HG03135 (cell line): ENCODE measurements at regions not wholly inside any gene's neighbourhood (a gene's known extent, or its start where the extent isn't known, plus 50 kb on each side); places are given as distances from the start of the nearest gene placed in this dataset.
"Not testable (repeated sequence)": the region's sequence is repeated elsewhere in the genome, so short reads cannot be mapped to it uniquely, and the experiment has no call there.

Source experiments
- ATAC-seq: cut with Tn5 transposase; IDR thresholded peaks from one replicate; pipeline ENCODE4 v1.9.1; 2021; ENCODE audit warnings: mild to moderate bottlenecking, moderate library complexity; ENCODE audit not compliant: unreplicated experiment

- no peak for ATAC-seq
These were observed 68.7 kb upstream of the PRR23C start for GRCh38 chr3:139113231-139113992.

DNA sequence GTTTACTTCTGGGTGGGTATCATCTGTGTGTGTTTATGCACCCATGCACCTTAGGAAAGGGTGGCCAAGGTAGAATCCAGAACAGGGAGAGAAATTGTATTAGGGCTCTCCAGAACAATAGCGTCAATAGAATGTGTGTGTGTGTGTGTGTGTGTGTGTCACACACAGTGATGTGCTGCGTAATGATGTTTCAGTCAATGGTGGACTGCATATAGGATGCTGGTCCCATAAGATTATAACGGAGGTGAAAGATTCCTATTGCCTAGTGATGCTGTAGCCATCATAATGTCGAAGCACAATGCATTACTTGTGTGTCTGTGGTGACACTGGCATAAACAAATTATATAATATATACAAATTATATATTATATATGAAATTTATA, 69.3 kb upstream of the PRR23C start:
- ATAC-seq, result no peak

DNA sequence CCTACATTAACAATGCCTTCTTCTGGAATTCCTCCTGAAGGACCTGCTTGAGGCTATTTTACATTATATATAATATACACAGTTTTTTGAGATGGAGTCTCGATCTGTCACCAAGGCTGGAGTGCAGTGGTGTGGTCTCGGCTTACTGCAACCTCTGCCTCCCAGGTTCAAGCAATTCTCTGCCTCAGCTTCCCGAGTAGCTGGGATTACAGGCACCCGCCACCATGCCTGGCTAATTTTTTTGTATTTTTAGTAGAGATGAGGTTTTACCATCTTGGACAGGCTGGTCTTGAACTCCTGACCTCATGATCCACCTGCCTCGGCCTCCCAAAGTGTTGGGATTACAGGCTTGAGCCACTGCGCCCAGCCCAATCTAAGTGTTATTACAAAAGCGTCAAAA, 71.9 kb upstream of the PRR23C start:
- not testable (repeated sequence) for ATAC-seq

DNA sequence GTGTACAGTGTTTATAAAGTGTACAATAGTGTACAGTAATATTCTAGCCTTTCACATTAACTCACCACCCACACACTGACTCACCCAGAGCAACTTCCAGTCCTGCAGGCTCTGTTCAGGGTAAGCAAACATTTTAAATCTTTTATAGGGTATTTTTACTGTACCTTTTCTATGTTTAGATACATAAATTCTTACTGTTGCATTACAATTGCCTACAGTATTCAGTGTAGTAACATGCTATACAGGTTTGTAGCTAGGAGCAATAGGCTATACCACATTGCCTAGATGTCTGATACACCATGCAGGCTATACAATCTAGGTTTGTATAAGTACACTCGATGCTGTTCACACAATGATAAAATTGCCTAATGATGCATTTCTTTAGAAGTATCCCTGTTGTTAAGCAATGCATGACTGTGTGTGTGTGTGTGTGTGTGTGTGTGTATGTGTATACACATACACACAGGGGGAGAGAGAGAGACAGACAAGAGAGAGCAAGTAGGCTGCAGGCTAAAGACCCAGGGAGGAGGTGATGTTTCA, 72.5 kb upstream of the PRR23C start:
- ATAC-seq, result no peak

DNA sequence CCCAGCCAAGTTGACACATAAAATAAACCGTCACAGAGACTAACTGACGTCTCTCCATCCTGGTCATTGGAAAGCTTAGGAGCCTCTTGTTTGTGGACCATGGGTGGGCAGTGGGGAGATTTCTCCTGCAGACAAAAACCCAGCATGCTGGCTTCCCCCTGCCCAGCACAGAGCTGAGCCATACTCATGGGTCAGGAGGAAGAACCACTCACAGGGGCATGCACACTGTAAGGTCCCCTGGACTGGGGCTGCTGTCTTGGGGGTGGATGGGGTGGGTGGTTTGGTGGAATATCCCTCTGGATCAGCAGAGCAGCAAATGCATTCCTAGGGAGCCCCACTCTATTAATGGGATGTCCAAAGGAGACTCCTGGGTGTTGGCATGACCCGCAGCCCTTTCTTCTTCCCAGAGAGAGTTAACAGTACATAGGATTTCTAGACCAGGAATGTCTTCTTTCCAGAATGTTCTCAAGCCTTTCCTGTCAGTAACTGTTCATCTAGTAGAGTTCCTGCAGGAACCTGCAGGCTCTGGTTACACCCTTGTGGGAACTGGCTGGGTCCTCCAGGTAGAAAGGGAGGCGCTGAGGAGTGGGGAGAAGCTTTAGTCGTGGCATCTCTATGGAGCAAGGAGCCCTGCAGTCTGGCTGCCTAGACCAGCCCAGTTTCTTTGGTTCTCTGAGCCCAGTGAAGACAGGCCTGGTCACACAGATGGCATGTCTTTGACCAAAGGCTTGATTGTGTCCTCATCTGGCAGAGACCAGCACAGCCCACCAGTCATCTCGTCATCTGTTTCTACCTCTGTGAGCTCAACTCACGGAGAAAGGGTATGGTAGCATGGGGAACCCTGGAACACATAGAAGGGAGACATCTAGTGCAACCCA, 73.4 kb upstream of the PRR23C start:
- no peak for ATAC-seq

- no peak for ATAC-seq
These were observed 74.1 kb upstream of the PRR23C start for GRCh38 chr3:139118835-139119234.

DNA sequence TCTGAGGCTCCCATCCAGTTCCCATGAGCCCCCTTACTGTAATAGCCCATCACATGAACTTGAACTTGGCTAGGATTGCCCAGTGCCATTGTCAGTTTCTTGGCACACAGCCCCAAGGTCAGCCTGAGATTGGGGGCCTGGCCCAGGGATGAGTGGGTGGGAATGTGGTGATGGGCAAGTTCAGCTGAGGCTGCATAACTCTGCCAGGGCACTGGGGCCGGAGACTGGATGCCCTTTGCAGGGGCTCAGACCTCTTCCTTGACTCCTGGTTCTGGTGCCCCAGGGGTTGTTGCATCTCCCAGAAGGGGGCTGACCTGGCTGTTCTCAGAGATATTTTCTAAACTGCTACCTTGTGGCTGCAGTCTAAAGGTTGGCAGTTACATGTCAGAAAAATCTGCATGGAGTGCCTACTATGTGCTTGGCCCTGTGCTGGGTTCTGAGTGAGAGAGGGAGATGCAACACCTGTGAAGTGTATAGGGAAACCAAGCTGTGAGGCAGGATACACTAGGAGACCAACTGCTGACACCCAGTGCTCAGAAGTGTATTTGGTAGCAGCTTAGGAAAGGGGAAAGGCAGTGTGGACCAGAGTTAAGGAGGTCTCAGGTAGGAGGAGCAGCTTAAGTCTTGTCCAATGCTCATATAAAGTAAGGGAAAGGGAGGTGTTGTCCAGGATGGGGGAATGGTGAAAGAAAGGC, 74.8 kb upstream of the PRR23C start:
- no peak for ATAC-seq

- no peak for ATAC-seq
These were observed 75.7 kb upstream of the PRR23C start for GRCh38 chr3:139120086-139121056.

DNA sequence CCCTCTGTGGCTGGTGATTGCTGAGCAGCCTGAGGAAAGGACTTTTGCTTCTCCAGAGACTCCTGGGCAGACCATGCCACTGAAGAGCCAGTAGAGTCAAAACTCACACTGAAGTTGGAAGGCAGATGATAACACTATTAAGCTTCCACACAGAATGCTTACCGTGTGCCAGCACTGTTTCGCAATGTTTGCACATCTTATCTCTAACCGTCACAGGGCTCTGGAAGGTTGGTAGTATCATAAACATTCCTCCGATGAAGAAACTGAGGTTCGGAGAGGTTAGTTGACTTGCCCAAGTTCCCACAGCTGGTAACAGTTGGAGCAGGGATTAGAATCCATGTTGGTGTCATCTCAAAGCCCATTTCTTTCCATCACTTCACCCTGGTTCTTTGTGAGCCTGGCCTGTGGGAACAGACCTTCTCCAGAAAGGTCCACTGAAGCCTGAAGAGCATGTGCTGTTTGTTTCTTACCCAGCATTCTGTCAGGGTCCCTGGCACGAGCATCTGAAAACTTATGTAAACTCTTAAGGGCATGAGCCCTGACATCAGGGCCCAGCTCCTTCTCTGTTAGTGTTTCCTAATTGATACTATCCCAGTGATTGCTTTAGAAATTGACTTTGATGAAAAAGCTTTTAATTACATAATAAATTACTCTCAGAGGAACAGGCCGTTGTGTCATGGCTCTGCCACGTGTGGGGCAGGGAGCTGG, 77.0 kb upstream of the PRR23C start:
- ATAC-seq, result no peak

DNA sequence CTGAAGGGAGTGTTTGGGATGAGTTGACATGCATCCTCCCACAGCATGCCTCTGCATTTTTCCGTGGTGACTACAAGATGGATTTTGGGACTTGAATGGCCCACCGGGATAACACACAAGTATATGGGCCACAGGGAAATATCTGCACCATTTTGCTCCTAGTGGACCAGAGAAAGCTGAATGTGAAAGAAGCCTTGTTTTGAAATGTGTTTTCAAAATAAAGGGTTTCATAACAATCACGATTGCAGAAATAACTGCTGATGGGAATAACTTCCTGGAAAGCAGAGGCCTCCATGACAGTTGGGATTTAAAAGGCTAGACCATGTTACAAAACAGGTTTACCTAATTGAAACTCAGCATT, 77.5 kb upstream of the PRR23C start:
- no peak for ATAC-seq

DNA sequence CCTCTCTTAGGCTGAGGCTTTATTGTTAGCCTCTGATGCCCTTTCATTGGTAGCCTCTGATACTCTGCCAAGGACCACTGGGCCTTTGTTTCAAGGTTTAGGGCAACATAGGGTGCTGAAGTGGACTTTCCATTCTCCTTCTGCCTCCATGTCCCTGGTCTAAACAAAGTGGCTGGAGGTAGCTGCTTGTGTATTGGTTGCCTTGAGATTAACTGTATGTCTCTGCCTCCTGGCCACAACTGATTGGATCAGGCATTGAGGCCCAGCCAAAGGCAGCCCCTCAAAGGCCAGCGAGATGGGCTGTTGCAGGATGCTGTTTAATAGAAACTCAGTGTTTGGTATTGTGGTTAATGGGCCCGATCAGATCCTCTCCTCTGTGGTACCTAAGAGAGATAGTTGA, 77.9 kb upstream of the PRR23C start:
- no peak for ATAC-seq

GRCh38 chr3:139123377-139124095, 78.8 kb upstream of the PRR23C start:
- ATAC-seq, result no peak

GRCh38 chr3:139124197-139124596, 79.5 kb upstream of the PRR23C start:
- no peak for ATAC-seq

- no peak for ATAC-seq
These were observed 82.4 kb upstream of the PRR23C start for GRCh38 chr3:139127101-139127500.

GRCh38 chr3:139127629-139128028, 82.9 kb upstream of the PRR23C start:
- ATAC-seq, result not testable (repeated sequence)

DNA sequence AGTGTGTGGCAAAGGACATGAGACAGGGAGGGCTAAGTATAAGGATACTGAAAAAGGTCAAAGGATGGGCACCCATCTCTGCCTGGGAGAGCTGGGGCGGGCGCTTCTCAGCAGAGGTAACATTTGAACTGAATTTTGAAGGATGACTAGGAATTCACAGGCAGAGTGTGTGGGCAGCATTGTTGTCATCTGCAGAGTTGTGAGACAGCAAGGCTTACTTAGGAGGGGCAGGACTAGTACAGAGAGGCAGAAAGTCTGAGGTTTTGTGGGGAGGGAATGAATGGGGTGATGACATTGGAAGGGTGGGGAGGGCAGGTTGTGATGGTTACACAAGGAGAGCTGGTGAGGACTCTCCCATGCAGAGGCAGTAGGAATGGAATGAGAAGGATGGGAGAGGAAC, 84.1 kb upstream of the PRR23C start:
- ATAC-seq, result no peak

GRCh38 chr3:139129892-139130291, 85.2 kb upstream of the PRR23C start:
- no peak for ATAC-seq

GRCh38 chr3:139130390-139131140, 85.9 kb upstream of the PRR23C start:
- no peak for ATAC-seq
